Fibroblast of lung (primary cell): ENCODE measurements at regions not wholly inside any gene's neighbourhood (a gene's known extent, or its start where the extent isn't known, plus 50 kb on each side); places are given as distances from the start of the nearest gene placed in this dataset.

Experiments
- CTCF ChIP-seq, 2 donors: IDR thresholded peaks in 1 of 2; conservative IDR thresholded peaks in 1 of 2; 1 replicate in 1 of 2; 2 replicates in 1 of 2; pipeline ENCODE4 v1.5.1; 2011 to 2012; ENCODE audit warnings: low read length in 2 of 2, control low read depth in 1 of 2, inconsistent platforms in 1 of 2, low read depth in 1 of 2, mild to moderate bottlenecking in 1 of 2
- EZH2 ChIP-seq: IDR thresholded peaks from 2 replicates; pipeline ENCODE4 v1.5.1; 2012; ENCODE audit warnings: low read length, control low read depth, mild to moderate bottlenecking; ENCODE audit errors: missing control alignments

DNA sequence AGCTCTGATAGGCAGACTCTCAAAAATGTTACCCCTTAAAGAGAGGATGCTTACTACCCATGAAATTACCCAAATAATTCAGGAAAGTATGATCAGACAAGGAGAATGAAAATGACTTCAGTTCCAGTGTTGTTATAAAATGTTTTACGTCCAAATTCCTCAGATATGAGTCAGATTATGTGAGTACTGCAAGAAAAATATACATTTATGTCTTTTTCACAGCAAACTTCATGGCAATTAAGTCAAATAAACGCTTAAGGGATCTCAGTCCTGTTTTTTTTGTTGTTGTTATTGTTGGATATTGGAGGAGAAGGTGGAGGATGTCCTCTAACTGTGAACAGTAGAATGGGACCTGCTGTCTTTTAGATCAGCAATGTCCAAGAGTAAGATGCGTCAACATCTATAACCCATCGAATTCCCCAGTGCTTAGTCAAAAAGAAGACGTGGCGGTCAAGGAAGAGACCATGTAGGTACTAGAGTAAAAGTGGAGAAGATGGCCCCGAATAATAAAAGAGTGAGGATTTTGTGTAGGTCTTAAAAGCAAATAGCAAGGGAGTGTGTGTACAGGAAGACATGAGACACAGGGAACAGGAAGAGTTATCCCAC lies 215.4 kb upstream of the IRS2 start:
- TF ChIP-seq CTCF (conservative IDR thresholded peaks at IDR 0.05 in 1 of 2, IDR thresholded peaks at IDR 0.05 in 1 of 2; ENCODE audit: low read depth in 1 of 2, low read length in 2 of 2), result no peak
- no peak for TF ChIP-seq EZH2
